ENCODE measurements at regions not wholly inside any gene's neighbourhood (a gene's known extent, or its start where the extent isn't known, plus 50 kb on each side); places are given as distances from the start of the nearest gene placed in this dataset.
"Not testable (repeated sequence)": the region's sequence is repeated elsewhere in the genome, so short reads cannot be mapped to it uniquely, and the experiment has no call there.

DNA sequence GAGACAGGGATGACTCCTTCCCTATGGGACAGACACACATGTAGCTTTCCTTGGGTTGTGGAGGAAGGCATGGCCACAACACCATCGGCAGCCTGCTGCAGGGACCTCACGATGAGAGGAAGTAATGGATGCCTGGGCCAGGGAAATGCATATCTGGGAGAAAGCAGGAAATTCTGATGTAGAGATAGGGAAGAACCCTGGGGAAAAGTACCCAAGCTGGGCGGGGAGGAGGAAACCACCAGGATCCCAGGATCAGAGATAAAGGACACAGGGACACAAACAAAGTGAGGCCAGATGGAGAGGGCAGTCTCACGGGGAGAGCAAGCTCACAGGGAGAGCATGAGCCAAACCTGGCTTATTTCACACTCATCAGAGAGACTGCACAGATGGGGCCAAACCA lies 294.7 kb upstream of the TEKT4 start:
- DNase-seq (ENCODE audit: low read depth), result not testable (repeated sequence)

DNA sequence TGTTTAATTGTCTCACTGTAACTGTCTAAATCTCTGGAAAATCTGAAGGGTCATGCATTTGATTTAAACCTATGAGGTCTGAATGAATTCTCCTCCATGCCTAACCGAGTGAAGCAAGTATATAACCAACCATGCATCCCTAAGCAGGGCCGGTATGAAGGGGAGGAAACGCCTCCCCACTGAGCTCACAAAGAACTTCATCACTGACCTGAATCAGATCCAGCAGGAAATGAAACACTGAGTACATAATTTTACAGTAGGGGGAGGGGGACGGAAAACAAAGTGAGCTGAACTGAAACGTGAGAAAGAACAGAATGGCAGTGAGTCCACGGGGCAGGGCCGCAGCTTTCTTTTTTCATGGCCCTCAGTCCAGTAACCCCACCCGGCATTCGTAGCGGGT lies 294.1 kb upstream of the TEKT4 start:
- DNase-seq (ENCODE audit: low read depth), result peak; percentile 92
- in situ Hi-C loops (cut with HindIII; ENCODE audit: low pct_unique_long_range_greater_than_20kb, low sequenced_read_pairs), result not testable (repeated sequence)

More for the DNA sequence above, 294.7 kb upstream of the TEKT4 start:
- in situ Hi-C loops (cut with HindIII; ENCODE audit: low pct_unique_long_range_greater_than_20kb, low sequenced_read_pairs), result not testable (repeated sequence)

DNA sequence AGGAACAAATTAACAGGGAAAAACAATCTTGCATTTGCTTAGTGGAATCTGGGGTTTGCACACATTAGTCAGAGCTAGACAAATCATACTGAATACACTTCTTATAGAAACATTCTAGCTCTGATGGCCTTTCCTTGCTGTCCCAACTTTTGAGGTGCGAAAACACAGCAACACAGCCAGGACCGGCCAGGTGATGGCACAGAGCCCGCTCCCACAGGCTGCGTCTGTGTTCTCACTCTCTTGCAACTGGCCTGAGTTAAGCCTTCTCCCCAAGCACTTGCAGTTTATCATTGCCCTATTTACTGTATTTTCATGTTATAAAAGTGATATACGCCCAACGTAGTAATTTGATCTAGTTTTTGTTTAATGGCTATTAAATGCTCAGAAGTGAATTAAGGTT lies 292.0 kb upstream of the TEKT4 start:
- DNase-seq (ENCODE audit: low read depth); in situ Hi-C loops (cut with HindIII; ENCODE audit: low pct_unique_long_range_greater_than_20kb, low sequenced_read_pairs): not testable (repeated sequence)

DNA sequence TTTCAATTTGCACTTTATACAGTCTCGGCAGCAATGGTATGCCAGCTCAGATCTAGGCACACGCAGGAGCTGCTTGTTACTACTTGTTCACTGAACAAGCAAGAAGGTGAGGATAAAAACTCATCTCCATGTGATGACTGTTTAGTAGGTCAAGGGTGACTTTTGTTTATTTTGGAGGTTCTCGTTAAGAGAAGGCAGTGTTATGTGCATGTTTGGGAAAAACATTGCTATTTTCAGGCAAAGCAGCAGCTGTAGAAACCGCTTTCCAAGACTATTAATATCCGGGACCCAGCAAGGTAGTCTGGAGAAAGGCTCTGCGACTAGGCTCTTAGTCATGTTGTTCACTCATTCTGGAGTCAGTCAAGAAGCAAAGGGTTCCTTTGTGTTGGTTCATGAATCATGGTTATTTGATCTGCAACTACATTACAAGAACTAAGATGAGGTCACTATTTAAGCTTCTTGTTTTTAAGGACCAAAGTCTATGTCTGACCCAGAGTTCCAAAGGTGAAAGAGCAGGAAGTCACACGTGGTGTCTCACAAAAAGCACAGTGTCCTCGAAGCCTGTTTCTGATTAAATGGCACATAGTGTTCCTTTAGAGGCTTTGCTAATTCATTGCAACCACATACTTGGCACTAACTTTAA lies 288.0 kb upstream of the TEKT4 start:
- in situ Hi-C loops (cut with HindIII; ENCODE audit: low pct_unique_long_range_greater_than_20kb, low sequenced_read_pairs), result not testable (repeated sequence)
- DNase-seq (ENCODE audit: low read depth), result peak; percentile 55

DNA sequence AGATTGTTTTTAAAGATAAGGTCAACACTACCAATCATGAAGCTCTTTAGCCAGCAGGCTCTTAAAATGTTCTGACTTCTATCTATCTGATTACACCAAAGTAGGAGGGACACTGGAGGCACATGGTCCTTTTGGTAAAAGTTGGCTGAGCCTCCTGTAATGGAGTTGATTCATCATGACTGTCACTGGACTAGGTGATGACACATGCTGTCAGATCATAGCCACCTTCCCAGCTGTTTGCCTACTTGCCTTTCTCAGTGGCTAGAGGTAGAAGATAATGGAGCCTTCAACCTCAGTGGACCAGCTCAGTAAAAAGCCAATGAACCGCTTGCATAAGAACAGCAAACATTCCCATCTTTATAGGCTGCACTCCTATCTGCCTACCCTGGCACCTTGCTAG lies 286.7 kb upstream of the TEKT4 start:
- DNase-seq (ENCODE audit: low read depth); in situ Hi-C loops (cut with HindIII; ENCODE audit: low pct_unique_long_range_greater_than_20kb, low sequenced_read_pairs): not testable (repeated sequence)

DNA sequence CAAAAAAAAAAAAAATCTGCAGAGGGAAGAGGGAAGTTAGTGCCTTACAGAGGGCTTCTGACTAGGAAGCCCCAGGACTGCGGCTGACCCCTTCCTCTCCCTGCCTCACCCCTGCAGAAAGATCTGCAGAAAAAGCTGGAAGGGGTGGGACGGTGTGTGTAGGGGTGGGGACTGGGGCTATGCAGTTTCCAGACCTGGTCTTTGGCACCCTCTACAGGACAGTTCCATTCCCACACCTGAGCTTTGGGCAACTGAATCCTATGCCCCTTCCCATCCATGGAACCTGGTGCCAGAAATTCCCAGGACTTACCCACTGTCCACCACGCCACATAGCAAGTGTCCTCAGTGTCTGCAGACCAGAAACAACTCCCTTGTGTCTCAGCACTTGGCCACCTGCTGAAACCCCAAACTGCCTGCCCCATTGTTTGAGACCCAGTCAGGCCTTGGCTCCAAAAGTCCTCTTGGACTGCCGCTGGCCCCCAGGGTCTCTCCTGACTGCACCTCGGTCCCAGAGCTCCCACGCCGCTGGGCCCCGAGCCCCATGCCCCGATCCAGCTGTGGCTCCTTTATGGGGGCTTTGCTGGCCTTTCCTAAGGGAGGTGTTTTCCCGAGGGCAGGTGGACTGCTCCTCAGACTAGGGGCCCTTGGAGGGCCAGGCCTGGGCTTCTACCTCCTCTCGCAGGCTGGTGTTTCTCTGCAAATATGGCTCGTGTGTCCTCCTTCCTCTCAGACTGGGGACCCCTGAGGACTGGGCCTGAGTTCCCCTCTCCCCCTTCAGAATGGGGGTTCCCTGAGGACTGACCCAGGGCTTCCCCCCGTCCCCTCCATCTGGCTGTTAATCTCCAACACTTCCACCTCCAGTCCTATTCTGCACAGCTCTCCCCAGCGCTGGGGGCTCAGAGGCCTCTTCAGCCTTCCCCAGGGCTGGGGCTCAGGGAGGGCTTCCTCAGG lies 284.9 kb upstream of the TEKT4 start:
- in situ Hi-C loops (cut with HindIII; ENCODE audit: low pct_unique_long_range_greater_than_20kb, low sequenced_read_pairs), result not testable (repeated sequence)
- DNase-seq (ENCODE audit: low read depth), result peak; percentile 22

DNA sequence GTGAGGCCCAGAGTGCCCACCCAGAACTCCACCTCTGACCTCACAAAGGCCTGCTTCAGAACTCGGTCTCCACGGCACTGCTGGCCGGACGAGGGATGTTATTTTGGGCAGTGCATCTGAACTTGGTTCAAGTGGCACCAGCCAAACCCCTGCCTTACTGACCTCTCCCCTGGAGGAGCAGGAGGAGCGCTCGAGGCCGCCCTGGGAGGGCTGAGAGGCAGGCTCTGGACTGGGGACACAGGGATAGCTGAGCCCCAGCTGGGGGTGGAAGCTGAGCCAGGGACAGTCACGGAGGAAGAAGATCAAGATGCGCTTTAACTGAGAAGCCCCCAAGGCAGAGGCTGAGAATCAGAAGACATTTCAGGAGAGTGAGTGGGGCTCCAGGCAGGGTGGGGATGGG lies 284.2 kb upstream of the TEKT4 start:
- DNase-seq (ENCODE audit: low read depth); in situ Hi-C loops (cut with HindIII; ENCODE audit: low pct_unique_long_range_greater_than_20kb, low sequenced_read_pairs): not testable (repeated sequence)

DNA sequence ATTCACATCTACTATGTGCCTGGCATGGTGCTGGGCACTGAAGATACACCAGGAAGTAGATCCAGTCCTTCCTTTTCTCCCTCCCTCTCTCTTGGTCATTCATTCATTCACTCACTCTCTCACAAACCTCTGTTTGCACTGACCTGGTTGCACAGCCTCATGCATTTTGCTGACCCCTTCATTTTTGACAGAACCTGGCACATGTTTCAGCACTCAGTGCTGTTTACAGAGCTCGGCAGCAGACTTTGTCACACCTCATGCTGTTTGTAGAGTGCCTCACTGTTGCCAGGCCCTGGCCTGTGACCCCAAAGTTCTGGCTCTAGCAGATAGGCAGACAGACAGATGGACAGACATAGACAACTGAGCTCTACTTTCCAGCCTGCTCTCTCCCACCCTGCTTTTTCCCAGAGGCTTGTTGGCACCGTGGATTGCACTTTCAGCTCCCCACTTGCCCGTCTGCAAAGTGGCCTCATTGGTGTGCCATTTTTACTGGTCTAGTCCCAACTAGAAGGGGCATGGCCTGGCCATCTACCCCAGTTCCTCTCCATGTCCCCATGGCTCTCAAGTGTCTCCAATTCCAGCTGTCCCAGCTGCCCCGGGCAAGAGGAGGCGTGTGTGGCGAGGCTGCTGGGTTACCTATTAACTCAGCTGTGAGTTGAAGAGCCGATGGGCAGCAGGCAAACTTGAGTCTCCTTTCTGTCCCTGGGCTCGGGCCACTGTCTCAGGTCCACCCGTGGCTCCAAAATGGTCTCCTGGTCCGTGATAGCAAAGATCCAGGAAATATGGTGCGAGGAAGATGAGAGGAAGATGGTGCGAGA lies 277.0 kb upstream of the TEKT4 start:
- in situ Hi-C loops (cut with HindIII; ENCODE audit: low pct_unique_long_range_greater_than_20kb, low sequenced_read_pairs), result not testable (repeated sequence)

DNA sequence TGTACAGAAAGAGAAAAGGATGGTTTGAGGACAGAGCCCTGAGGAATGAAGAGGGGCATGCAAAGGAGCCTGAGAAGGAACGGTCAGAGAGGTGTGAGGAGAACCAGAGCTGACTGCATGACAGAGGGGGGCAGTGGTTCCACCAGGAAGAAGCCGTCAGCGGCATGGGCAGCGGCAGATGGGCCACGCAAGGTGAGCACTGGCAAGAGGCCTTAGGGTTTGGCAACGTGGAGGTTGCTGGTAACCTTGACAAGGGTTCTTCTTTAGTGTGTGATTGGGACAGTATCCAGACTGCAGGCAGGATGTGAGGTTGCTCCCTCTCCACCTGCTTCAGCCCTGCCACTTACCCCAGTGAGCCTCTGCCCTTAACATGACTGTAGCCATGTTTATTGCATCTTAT lies 275.3 kb upstream of the TEKT4 start:
- DNase-seq (ENCODE audit: low read depth); in situ Hi-C loops (cut with HindIII; ENCODE audit: low pct_unique_long_range_greater_than_20kb, low sequenced_read_pairs): not testable (repeated sequence)

More for the DNA sequence above, 277.0 kb upstream of the TEKT4 start:
- not testable (repeated sequence) for DNase-seq (ENCODE audit: low read depth)

DNA sequence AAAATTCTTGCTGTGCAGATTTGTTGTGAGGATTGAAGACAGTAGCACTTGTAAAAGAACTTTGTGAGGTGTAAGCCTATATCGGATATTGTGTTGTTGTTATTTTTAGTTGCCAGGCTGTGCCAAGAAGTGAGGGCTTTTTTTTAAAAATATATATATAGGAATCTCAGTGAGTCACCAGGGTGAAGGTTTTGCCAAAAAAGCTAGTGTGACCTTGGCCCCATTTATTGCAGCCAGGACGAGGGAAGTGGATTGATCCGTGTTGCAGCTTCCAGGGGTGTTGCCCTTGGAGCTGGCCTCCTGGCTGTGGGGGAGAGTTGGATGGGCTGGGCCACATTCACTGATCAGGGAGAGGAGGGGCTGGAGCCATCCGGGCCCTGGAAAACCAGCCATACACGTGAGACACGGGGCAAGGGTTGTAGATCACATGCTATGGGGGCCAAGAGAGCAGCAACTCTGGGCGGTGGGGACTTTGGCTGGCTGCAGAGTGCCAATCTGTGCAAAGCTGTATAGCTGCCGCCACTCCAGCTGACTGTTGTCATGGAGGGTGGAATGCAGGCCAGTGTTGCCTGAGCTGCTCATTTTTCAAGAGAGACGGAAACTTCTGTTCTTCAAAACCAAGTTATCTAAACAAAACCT lies 273.0 kb upstream of the TEKT4 start:
- in situ Hi-C loops (cut with HindIII; ENCODE audit: low pct_unique_long_range_greater_than_20kb, low sequenced_read_pairs); DNase-seq (ENCODE audit: low read depth): not testable (repeated sequence)

DNA sequence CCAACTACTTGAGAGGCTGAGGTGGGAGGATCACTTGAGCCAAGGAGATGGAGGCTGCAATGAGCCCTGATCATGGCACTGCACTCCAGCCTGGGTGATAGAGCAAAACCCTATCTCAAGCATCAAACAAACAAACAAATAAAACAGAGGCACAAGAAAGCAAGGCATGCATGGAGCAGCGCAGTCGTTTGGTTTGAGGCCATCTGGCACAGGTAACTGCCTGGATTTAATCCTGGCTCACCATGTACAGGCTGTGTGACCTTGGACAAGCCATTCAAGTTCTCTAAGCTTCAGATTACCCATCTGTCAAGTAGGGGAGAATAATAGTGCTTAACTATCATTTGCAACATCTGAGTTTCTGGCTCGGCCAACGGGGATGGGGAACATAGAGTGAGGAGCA lies 270.3 kb upstream of the TEKT4 start:
- in situ Hi-C loops (cut with HindIII; ENCODE audit: low pct_unique_long_range_greater_than_20kb, low sequenced_read_pairs); DNase-seq (ENCODE audit: low read depth): not testable (repeated sequence)

DNA sequence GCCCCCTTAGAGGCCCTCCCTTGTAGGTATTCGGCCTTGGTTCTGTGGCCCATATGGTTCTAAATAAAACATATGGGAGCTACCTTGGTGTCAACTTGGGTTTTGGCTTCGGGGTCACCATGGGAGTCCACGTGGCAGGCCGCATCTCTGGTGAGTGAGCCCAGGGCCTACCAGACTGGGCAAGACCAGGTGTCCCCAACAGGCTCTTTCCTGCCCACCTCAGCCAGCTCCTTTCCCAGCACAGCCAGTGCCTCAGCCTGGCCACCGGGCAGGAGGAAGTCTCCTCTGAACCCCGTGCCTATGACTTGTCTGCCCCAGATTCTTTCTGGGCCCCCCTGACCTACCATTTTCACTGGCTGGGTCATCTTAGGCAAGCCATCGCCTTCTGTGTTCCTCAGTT lies 268.8 kb upstream of the TEKT4 start:
- DNase-seq (ENCODE audit: low read depth), result no peak
- in situ Hi-C loops (cut with HindIII; ENCODE audit: low pct_unique_long_range_greater_than_20kb, low sequenced_read_pairs), result no loop called here

DNA sequence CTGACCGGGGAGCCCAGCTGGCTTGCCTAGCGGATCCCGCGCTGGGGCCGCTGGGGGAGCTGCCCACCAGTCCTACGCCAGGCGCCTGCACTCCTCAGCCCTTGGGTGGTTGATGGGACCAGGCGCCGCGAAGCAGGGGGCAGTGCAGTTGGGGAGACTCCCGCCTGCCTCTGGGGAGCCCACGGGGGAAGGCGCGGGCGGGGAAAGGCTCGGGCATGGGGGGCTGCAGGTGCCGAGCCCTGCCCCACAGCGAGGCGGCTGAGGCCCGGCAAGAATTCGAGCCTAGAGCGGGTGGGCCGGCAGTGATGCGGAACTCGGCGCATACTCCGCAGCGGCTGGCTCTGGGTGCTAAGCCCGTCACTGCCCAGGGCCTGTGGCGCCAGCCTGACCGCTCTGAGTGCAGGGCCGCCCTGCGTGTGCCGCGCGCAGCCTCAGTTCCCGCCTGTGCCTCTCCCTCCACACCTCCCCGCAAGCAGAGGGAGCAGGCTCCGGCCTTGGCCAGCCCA lies 249.1 kb upstream of the TEKT4 start:
- no peak for DNase-seq (ENCODE audit: low read depth)
- in situ Hi-C loops (cut with HindIII; ENCODE audit: low pct_unique_long_range_greater_than_20kb, low sequenced_read_pairs), result no loop called here

DNA sequence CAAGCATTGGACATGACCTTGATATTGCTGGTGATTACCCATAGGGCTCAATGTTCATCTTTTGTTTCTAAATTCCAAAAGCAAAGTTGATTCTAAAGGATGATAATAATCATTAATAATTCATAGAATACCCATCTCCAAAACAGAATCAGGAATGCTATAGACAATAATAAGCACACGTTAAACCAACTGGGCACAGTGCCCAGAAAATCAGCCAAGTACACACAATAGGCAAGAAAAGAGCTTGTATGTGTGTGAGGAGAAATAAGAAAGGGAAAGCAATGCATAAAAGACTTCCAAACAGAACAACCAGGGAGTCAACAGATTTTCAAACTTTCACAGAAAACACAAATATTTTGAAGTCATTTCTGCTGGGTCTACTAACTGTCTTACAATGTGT lies 242.3 kb upstream of the TEKT4 start:
- in situ Hi-C loops (cut with HindIII; ENCODE audit: low pct_unique_long_range_greater_than_20kb, low sequenced_read_pairs); DNase-seq (ENCODE audit: low read depth): not testable (repeated sequence)

DNA sequence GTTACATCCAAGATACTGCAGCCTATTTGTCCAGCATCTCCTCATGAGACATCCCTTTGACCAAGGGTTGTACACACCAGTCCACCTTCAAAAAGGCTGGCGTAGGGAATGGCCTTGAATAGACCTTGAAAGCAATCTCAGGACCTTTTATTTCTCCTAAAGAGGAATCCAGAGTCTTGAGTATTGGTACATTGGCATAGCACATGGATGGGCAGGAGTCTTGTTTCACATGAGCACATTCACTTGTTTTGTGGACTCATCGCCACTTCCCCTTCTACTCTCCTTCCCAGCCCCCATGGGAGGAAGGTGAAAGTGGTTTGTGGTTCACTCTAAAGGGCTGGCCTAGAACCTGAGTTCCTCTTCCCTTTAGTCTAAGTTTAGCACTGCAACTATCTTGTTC lies 229.8 kb upstream of the TEKT4 start:
- in situ Hi-C loops (cut with HindIII; ENCODE audit: low pct_unique_long_range_greater_than_20kb, low sequenced_read_pairs); DNase-seq (ENCODE audit: low read depth): not testable (repeated sequence)

DNA sequence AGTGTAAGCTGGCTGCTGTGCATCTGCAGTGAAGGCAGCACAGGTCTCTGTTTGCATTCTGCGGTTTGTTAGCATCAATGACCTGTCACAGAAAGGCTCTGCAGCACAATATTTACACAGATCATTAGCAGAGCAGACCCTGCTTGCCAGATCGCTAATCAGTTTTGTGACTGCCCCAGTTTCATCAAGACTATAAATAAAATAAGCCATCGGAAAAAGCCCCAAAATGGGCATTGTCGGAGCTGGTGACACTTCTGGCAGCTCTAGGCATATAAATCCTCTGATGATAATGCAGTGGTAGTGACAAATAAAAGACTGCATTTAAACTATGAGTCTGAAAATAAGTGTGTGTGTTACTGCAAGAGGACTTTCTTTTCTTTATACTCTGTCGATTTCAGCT lies 219.1 kb upstream of the TEKT4 start:
- in situ Hi-C loops (cut with HindIII; ENCODE audit: low pct_unique_long_range_greater_than_20kb, low sequenced_read_pairs); DNase-seq (ENCODE audit: low read depth): not testable (repeated sequence)

DNA sequence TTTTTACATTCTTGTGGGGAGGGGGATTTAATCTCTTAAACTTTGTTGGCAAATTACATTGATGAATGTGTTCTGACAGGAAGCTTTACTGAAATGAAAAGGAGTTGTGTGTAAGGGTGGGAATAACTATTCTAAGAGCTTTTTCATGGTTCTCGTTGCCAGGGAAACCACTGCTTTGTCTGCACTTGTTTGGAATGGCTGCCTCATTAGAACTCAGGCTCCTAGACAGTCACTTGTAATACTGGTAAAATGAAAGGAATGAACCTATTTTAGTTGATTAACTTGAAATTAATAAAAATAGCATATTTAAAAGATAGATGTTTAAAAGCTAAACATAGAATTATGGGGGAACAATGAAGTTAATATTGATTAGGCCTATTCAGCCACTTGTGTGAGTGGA lies 201.4 kb upstream of the TEKT4 start:
- DNase-seq (ENCODE audit: low read depth); in situ Hi-C loops (cut with HindIII; ENCODE audit: low pct_unique_long_range_greater_than_20kb, low sequenced_read_pairs): not testable (repeated sequence)

DNA sequence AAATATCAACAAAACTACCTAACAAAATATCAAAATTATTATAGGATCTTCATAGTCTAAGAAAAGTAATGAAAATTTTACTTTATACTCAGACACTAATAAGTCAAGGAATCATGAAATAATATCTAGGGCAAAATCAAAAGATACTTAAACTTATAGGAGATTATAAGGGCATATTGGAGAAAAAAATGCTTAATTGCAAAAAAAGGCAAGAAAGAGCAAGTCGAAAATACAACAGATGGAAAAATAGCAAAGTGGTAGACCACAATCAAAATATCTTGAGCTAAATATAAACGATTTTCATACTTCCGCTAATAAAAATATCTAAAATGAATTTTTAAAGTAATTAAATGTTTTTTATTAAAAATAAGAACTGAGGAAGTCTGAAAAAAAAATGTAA lies 177.0 kb upstream of the TEKT4 start:
- DNase-seq (ENCODE audit: low read depth); in situ Hi-C loops (cut with HindIII; ENCODE audit: low pct_unique_long_range_greater_than_20kb, low sequenced_read_pairs): not testable (repeated sequence)
